Fibroblast of lung (primary cell): ENCODE measurements at regions not wholly inside any gene's neighbourhood (a gene's known extent, or its start where the extent isn't known, plus 50 kb on each side); places are given as distances from the start of the nearest gene placed in this dataset.

Experiments
- EZH2 ChIP-seq: IDR thresholded peaks from 2 replicates; pipeline ENCODE4 v1.5.1; 2012; ENCODE audit warnings: low read length, control low read depth, mild to moderate bottlenecking; ENCODE audit errors: missing control alignments
- TF ChIP-seq, protein P1 (sequence below), 2 donors: IDR thresholded peaks in 1 of 2; conservative IDR thresholded peaks in 1 of 2; 1 replicate in 1 of 2; 2 replicates in 1 of 2; pipeline ENCODE4 v1.5.1; 2011 to 2012; ENCODE audit warnings: low read length in 2 of 2, control low read depth in 1 of 2, inconsistent platforms in 1 of 2, low read depth in 1 of 2, mild to moderate bottlenecking in 1 of 2

DNA sequence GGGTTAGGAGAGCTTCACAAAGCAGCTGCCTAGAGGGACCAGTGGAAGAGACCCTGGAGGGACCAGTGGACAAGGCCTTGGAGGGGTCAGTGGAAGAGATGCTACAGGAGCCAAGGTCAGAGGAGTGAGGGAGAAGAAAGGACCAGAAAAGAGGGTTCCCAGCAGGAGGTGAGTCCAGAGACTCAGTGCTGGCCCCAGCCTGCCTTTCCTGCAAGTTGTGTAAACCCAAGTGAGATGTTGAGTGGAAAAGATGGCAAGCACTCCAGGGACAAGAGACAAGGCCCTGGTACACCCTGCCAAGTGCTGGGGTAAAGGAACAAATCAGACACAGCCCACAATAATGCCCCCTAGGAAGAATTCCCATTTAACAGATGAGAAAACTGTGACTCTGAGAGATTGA is 94.4 kb downstream of the TTC32 start:
- TF ChIP-seq, protein P1, sequence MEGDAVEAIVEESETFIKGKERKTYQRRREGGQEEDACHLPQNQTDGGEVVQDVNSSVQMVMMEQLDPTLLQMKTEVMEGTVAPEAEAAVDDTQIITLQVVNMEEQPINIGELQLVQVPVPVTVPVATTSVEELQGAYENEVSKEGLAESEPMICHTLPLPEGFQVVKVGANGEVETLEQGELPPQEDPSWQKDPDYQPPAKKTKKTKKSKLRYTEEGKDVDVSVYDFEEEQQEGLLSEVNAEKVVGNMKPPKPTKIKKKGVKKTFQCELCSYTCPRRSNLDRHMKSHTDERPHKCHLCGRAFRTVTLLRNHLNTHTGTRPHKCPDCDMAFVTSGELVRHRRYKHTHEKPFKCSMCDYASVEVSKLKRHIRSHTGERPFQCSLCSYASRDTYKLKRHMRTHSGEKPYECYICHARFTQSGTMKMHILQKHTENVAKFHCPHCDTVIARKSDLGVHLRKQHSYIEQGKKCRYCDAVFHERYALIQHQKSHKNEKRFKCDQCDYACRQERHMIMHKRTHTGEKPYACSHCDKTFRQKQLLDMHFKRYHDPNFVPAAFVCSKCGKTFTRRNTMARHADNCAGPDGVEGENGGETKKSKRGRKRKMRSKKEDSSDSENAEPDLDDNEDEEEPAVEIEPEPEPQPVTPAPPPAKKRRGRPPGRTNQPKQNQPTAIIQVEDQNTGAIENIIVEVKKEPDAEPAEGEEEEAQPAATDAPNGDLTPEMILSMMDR (conservative IDR thresholded peaks at IDR 0.05 in 1 of 2, IDR thresholded peaks at IDR 0.05 in 1 of 2; ENCODE audit: low read depth in 1 of 2, low read length in 2 of 2): no peak
- TF ChIP-seq EZH2: no peak
